Astrocyte of the spinal cord (primary cell): ENCODE measurements at regions not wholly inside any gene's neighbourhood (a gene's known extent, or its start where the extent isn't known, plus 50 kb on each side); places are given as distances from the start of the nearest gene placed in this dataset.

ENCODE experiments used
- DNase-seq: peaks from one replicate; pipeline ENCODE4 v3.0.0; 2011; ENCODE audit warnings: low read depth, low spot score
- H3K4me3 ChIP-seq: 2 replicates; pipeline ENCODE4 v1.5.1; 2011; ENCODE audit warnings: low read depth, mild to moderate bottlenecking, low read length, moderate library complexity
- in situ Hi-C: cut with HindIII; loops from 2 replicates; pipeline ENCODE4 v1.10.0; 2017; ENCODE audit warnings: low sequenced_read_pairs
- TF ChIP-seq, protein P1 (sequence below): IDR thresholded peaks from 2 replicates; pipeline ENCODE4 v1.5.1; 2012; ENCODE audit warnings: low read depth, mild to moderate bottlenecking, low read length, inconsistent platforms

DNA sequence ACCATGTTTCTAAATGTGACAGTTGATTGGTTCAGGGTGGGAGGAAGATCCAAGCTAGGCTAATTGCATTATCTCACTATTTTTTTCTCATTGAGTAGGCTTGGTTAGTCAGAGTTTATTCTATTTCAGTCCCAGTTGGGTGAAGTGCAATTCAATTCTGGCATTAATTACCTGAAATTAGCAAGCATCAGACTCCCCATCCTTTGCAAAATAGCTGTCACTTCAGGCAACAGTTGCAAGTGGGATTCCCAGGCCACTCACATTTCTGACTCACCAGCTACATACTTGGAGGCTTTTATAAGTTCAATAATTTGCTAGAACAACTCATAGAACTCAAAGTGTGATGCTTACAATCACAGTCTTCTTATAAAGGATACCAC is 155.8 kb upstream of the HAND2 start:
- in situ Hi-C loops, result no loop called here
- no peak for DNase-seq
- TF ChIP-seq, protein P1, sequence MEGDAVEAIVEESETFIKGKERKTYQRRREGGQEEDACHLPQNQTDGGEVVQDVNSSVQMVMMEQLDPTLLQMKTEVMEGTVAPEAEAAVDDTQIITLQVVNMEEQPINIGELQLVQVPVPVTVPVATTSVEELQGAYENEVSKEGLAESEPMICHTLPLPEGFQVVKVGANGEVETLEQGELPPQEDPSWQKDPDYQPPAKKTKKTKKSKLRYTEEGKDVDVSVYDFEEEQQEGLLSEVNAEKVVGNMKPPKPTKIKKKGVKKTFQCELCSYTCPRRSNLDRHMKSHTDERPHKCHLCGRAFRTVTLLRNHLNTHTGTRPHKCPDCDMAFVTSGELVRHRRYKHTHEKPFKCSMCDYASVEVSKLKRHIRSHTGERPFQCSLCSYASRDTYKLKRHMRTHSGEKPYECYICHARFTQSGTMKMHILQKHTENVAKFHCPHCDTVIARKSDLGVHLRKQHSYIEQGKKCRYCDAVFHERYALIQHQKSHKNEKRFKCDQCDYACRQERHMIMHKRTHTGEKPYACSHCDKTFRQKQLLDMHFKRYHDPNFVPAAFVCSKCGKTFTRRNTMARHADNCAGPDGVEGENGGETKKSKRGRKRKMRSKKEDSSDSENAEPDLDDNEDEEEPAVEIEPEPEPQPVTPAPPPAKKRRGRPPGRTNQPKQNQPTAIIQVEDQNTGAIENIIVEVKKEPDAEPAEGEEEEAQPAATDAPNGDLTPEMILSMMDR, result no peak
- no peak overlapping the region for H3K4me3 ChIP-seq

DNA sequence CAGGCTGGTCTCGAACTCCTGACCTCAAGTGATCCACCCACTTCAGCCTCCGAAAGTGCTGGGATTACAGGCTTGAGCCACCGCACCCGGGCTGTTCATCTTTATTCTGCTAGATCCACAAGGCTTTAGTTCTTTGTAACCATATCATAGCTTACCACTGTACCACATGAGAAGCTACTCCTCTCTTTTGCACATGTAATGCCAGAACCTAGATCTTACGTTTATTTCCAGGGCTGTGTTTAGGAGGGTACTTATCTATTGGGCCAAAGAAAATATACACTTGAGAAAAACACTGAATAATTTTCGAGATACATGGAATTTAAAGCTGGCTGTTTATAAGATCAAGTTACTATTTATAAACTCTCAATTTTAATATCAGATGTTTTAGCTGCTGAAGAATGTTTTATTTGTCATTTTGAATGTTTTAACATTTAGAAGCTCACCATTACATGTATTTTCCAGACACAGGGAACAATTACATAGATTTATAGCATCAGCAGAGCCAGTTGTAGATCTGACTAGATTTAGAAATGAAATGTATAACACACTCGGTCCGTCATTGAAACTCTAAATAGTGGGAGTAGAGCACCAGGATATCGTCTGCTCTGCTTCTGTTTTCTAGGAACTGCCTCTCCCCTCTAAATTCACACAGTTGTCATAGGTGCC is 155.3 kb upstream of the HAND2 start:
- H3K4me3 ChIP-seq, result no peak overlapping the region
- in situ Hi-C loops, result no loop called here
- TF ChIP-seq, protein P1, result no peak
- DNase-seq, result no peak

DNA sequence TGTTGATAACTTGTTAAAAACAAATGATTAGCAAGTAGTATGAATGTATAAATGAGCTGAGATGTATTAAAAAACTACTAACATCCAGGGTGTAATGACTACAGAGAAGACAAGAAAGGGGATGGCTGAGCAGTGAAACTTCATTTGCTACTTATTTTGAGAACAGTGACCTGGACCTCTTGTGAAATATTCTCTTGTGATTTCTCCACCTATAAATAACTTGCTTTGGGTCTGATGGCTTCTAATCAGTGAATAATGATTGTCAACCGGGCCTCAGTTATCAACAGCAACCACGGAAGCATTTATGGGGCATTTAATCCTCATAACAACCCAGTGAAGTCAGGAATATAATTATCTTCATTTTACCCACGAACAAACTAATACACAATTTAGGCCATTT is 154.2 kb upstream of the HAND2 start:
- in situ Hi-C loops, result no loop called here
- no peak overlapping the region for H3K4me3 ChIP-seq
- DNase-seq, result no peak
- TF ChIP-seq, protein P1, result no peak

DNA sequence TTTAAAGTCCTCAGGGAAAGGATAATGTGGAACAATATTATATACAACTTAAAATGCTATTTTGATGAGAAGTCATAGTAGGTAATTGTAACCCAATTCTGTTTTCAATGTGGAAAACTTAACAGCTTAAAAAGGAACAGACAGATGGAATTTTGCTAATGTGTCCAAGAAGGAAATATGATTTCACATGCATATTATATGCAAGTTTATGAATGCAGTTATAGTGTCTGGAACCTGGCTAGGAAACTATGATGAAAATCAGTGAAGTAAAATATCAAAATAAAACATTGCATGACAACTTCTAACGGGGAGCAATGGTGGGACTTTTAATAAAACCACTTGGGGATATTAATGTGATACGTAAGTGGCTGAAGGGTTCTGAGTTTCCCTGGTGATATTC is 152.6 kb upstream of the HAND2 start:
- in situ Hi-C loops, result no loop called here
- no peak overlapping the region for H3K4me3 ChIP-seq
- TF ChIP-seq, protein P1, result no peak
- DNase-seq, result no peak

DNA sequence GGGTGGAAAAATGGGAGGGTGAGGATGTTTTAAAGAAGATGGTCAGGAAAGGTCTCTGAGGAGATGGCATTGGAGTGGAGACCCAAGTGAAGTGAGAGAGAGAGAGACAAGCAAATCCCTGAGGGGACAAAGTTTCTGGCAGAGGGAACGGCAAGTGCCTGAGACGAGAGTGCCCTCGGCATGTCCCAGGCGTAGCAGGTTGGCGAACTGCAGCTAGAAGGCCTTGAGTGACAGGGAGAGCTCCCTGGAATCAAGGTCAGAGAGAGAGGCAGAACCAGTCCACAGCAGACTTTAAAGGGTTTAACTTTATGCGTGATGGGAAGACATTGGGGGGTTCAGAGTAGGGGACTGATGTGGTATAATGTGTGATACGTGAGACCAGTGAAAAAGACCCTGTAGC is 150.2 kb upstream of the HAND2 start:
- no peak overlapping the region for H3K4me3 ChIP-seq
- DNase-seq, result no peak
- TF ChIP-seq, protein P1, result no peak
- in situ Hi-C loops, result no loop called here

DNA sequence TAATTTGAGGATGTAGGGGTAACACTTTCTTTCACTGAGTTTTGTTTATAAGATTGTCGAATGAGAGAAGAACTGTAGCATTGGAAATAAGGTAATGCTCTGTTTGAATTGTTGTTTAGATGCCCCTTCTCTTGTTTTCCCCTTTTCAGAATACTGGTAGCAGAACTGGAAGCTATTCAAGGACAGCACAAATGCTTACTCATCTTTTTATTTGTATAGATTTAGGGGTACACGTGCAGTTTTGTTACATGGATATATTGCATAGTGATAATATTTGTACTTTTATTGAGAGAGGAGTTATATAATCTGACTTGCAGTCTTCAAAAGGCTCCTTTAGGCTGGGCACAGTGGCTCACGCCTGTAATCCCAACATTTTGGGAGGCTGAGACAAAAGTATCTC is 145.4 kb upstream of the HAND2 start:
- in situ Hi-C loops, result no loop called here
- no peak overlapping the region for H3K4me3 ChIP-seq
- TF ChIP-seq, protein P1, result no peak
- no peak for DNase-seq
